ENCODE measurements at regions not wholly inside any gene's neighbourhood (a gene's known extent, or its start where the extent isn't known, plus 50 kb on each side); places are given as distances from the start of the nearest gene placed in this dataset.

DNA sequence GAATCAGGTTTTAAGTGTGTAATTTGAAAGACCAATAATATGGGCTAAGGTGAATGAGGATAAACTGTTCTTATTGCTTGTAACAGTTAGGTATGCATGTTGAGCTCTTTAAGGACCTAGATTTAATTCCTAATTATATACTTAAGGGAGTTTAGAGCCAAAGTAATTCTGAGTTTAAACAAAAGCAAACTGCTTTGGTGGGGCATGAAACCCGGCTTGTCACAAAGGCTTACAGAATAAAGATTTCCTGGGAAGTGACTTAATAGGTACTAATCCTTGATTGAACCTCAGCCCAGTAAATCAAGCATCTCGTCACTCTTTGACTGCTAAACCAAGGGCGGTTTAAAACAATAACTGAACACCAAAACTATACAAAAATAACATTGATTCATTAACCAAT, 1324.2 kb downstream of the RPA4 start:
- H3K56ac ChIP-seq (ENCODE audit: insufficient read length, low read depth, low read length), result no peak overlapping the region
- no peaks in the 10 kb centered on the region for H3K79me2 ChIP-seq (ENCODE audit: insufficient read depth, low read length)
- H3K9ac ChIP-seq (ENCODE audit: extremely low read depth, insufficient read length, low read length), result no peak overlapping the region
- H4K91ac ChIP-seq (ENCODE audit: insufficient read length, low read depth, low read length), result no peak overlapping the region
- Mint-ChIP-seq H3K4me1 (peaks cover 12 to 16% of the 10 kb centered on the region in 2 experiments), H3K27ac (no peak overlapping the region), H3K36me3 (ENCODE audit: insufficient read depth in 1 of 3, low read depth in 3 of 3) (peaks cover 1 to 27% (median 3%) of the 10 kb centered on the region in 3 experiments; a peak in 4 of 7 replicates), H3K9me3 (no peaks in the 10 kb centered on the region; a peak in 1 of 5 replicates), H3K27me3 (ENCODE audit: low read depth) (no peaks in the 10 kb centered on the region; the same call in 1 of the 2 replicates), H3K4me3 (no peak overlapping the region)
- H3K27me3 ChIP-seq (ENCODE audit: insufficient read depth, low read length), result no peaks in the 10 kb centered on the region
- H4K5ac ChIP-seq (ENCODE audit: insufficient read length, low read depth, low read length), result no peak overlapping the region
- H4K8ac ChIP-seq (replicated peaks; ENCODE audit: insufficient read length, low read depth, low read length), result no peak overlapping the region
- H2AK5ac ChIP-seq (ENCODE audit: insufficient read length, low read length), result no peak overlapping the region
- no peak overlapping the region for H2BK15ac ChIP-seq (ENCODE audit: low read depth, low read length)
- H3K79me1 ChIP-seq (ENCODE audit: insufficient read depth, low read depth, low read length, poor library complexity, severe bottlenecking), result no peaks in the 10 kb centered on the region
- H3K4me1 ChIP-seq (ENCODE audit: insufficient read depth, low read length), result no peaks in the 10 kb centered on the region; the same call in 1 of the 2 replicates
- no peak overlapping the region for H3K14ac ChIP-seq (ENCODE audit: insufficient read depth, low read length)
- no peak for TF ChIP-seq CTCF (conservative IDR thresholded peaks at IDR 0.05)
- no peak overlapping the region for H2BK12ac ChIP-seq (ENCODE audit: insufficient read length, low read depth, low read length)
- no peak overlapping the region for H3K27ac ChIP-seq (ENCODE audit: insufficient read length, low read depth, low read length)
- no peak overlapping the region for H2AFZ ChIP-seq (ENCODE audit: low read length)
- no peaks in the 10 kb centered on the region for H4K20me1 ChIP-seq (ENCODE audit: control insufficient read depth, insufficient read depth, insufficient read length)
- no peak overlapping the region for H3K23ac ChIP-seq (ENCODE audit: insufficient read length, low read depth, low read length)
- no peak overlapping the region for H2BK20ac ChIP-seq (ENCODE audit: low read depth, low read length, poor library complexity, severe bottlenecking)
- no peak for DNase-seq
- no peaks in the 10 kb centered on the region for H3K23me2 ChIP-seq (ENCODE audit: insufficient read length, low read depth, low read length, poor library complexity, severe bottlenecking)
- no peak overlapping the region for H3T11ph ChIP-seq (ENCODE audit: low read length)
- no peak overlapping the region for H2BK5ac ChIP-seq (ENCODE audit: insufficient read length, low read length)
- no peak overlapping the region for H3K4me2 ChIP-seq (ENCODE audit: insufficient read depth, insufficient read length, low read length)
- H3K9me3 ChIP-seq (ENCODE audit: control insufficient read depth, low read depth, low read length), result no peaks in the 10 kb centered on the region
- no peak overlapping the region for H2BK120ac ChIP-seq (ENCODE audit: low read depth, low read length, poor library complexity, severe bottlenecking)
- no CpG with 5 or more reads among the region's 3 CpGs for WGBS (ENCODE audit: extremely low coverage, insufficient read length, low lambda C conversion rate)
- no peak overlapping the region for H3K4ac ChIP-seq (ENCODE audit: low read depth, low read length)
- H3K18ac ChIP-seq (ENCODE audit: insufficient read length, low read depth, low read length), result no peak overlapping the region

All from H9 (cell line).